HG03469 (cell line): ENCODE measurements at regions not wholly inside any gene's neighbourhood (a gene's known extent, or its start where the extent isn't known, plus 50 kb on each side); places are given as distances from the start of the nearest gene placed in this dataset.

Experiments
- ATAC-seq: cut with Tn5 transposase; IDR thresholded peaks from one replicate; pipeline ENCODE4 v1.9.1; 2021; ENCODE audit warnings: mild to moderate bottlenecking, moderate library complexity, moderate number of reproducible peaks; ENCODE audit not compliant: unreplicated experiment

- no peak for ATAC-seq
Observed at GRCh38 chr9:19513671-19514275, 105.0 kb downstream of the ACER2 start.

- ATAC-seq = no peak
Observed at GRCh38 chr9:19512103-19512832, 103.5 kb downstream of the ACER2 start.

GRCh38 chr9:19511694-19512093, 102.9 kb downstream of the ACER2 start:
- no peak for ATAC-seq

- no peak for ATAC-seq
Observed at GRCh38 chr9:19510907-19511306, 102.1 kb downstream of the ACER2 start.
